ENCODE measurements at regions not wholly inside any gene's neighbourhood (a gene's known extent, or its start where the extent isn't known, plus 50 kb on each side); places are given as distances from the start of the nearest gene placed in this dataset.

GRCh38 chr2:59301466-59302402 lies 1060.6 kb upstream of the FANCL start:
- peak; percentile 75 for DNase-seq (ENCODE audit: low read depth)
- no peak overlapping the region for H3K4me3 ChIP-seq (ENCODE audit: control insufficient read depth, low read depth, low read length)
- TF ChIP-seq, protein P1, sequence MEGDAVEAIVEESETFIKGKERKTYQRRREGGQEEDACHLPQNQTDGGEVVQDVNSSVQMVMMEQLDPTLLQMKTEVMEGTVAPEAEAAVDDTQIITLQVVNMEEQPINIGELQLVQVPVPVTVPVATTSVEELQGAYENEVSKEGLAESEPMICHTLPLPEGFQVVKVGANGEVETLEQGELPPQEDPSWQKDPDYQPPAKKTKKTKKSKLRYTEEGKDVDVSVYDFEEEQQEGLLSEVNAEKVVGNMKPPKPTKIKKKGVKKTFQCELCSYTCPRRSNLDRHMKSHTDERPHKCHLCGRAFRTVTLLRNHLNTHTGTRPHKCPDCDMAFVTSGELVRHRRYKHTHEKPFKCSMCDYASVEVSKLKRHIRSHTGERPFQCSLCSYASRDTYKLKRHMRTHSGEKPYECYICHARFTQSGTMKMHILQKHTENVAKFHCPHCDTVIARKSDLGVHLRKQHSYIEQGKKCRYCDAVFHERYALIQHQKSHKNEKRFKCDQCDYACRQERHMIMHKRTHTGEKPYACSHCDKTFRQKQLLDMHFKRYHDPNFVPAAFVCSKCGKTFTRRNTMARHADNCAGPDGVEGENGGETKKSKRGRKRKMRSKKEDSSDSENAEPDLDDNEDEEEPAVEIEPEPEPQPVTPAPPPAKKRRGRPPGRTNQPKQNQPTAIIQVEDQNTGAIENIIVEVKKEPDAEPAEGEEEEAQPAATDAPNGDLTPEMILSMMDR (conservative IDR thresholded peaks at IDR 0.05; ENCODE audit: control insufficient read depth, insufficient read depth, low read depth, low read length): peak; percentile 44

- H3K4me3 ChIP-seq (ENCODE audit: control insufficient read depth, low read depth, low read length): no peak overlapping the region
- TF ChIP-seq, protein P1 (conservative IDR thresholded peaks at IDR 0.05; ENCODE audit: control insufficient read depth, insufficient read depth, low read depth, low read length): no peak
- DNase-seq (ENCODE audit: low read depth): no peak
These were observed 1056.7 kb upstream of the FANCL start for GRCh38 chr2:59297816-59298215.

- TF ChIP-seq, protein P1 (conservative IDR thresholded peaks at IDR 0.05; ENCODE audit: control insufficient read depth, insufficient read depth, low read depth, low read length): no peak
- H3K4me3 ChIP-seq (ENCODE audit: control insufficient read depth, low read depth, low read length): no peak overlapping the region
- DNase-seq (ENCODE audit: low read depth): no peak
These were observed 1055.2 kb upstream of the FANCL start for GRCh38 chr2:59296279-59296678.

GRCh38 chr2:59295524-59296162 lies 1054.5 kb upstream of the FANCL start:
- no peak for DNase-seq (ENCODE audit: low read depth)
- TF ChIP-seq, protein P1 (conservative IDR thresholded peaks at IDR 0.05; ENCODE audit: control insufficient read depth, insufficient read depth, low read depth, low read length): no peak
- H3K4me3 ChIP-seq (ENCODE audit: control insufficient read depth, low read depth, low read length): no peak overlapping the region

- no peak overlapping the region for H3K4me3 ChIP-seq (ENCODE audit: control insufficient read depth, low read depth, low read length)
- TF ChIP-seq, protein P1 (conservative IDR thresholded peaks at IDR 0.05; ENCODE audit: control insufficient read depth, insufficient read depth, low read depth, low read length): no peak
- no peak for DNase-seq (ENCODE audit: low read depth)
These were observed 1047.6 kb upstream of the FANCL start for GRCh38 chr2:59288771-59289170.

DNA sequence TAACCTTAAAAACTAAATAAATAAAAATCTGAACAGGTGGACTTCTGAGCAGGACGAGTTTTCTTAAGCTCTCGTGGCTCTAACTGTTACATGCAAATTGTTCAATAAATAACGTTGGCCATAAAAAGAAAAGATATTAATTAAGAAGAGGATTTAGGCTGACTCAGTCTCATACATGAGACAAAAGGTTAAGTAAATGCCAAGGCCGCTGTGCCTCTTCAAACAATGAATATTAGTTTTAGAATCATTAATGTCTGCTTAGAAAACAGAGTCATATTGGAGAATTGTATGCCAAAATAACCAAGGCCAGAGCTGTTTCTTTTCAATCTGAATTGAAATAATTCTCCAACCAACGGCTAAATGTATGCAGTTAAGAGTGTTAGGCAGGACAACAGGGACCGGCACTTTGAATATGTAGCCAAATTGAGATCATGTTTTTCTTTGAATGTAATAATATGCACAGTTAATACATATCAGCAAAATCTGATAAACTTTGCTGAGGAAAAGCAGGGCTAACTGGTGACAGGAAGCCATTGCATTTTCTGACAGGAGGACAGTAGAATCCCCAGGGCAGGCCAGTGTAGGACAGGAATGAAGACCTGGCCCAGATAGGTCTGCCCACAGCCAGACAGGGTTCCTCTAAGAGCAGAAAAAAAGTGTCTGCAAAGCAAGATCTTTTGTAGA lies 1041.4 kb upstream of the FANCL start:
- TF ChIP-seq, protein P1 (conservative IDR thresholded peaks at IDR 0.05; ENCODE audit: control insufficient read depth, insufficient read depth, low read depth, low read length): no peak
- DNase-seq (ENCODE audit: low read depth): no peak

More for the DNA sequence above, 1041.4 kb upstream of the FANCL start:
- H3K4me3 ChIP-seq (ENCODE audit: control insufficient read depth, low read depth, low read length): no peak overlapping the region
